A549 (cell line): ENCODE measurements at regions not wholly inside any gene's neighbourhood (a gene's known extent, or its start where the extent isn't known, plus 50 kb on each side); places are given as distances from the start of the nearest gene placed in this dataset.

Source experiments
- CEBPB ChIP-seq, 2 experiments: fragments of >200 bp in 1 of 2; sonication (Bioruptor Twin) in 1 of 2; formaldehyde crosslinking in 1 of 2; IDR thresholded peaks; 2 replicates each; pipeline ENCODE4 v1.6.1; 2012 to 2016
- EP300 ChIP-seq, 2 experiments: fragments of >200 bp; sonication (Bioruptor Twin); formaldehyde crosslinking; IDR thresholded peaks; 2 replicates in 1 of 2; 3 replicates in 1 of 2; pipeline ENCODE4 v1.6.1; 2016 to 2017
- HDAC2 ChIP-seq: fragments of 200-600 bp; sonication (generic); IDR thresholded peaks from 2 replicates; pipeline ENCODE4 v1.6.1; 2016
- JUNB ChIP-seq: fragments of >200 bp; sonication (Bioruptor Twin); formaldehyde crosslinking; IDR thresholded peaks from 2 replicates; pipeline ENCODE4 v1.6.1; 2016
- MYC ChIP-seq: IDR thresholded peaks from 2 replicates; pipeline ENCODE4 v1.6.1; 2012; ENCODE audit warnings: mild to moderate bottlenecking, inconsistent platforms, low read length, improper control_type of control experiment, borderline replicate concordance
- RAD21 ChIP-seq, 2 experiments: fragments of >200 bp in 1 of 2; sonication (Bioruptor Twin) in 1 of 2; formaldehyde crosslinking in 1 of 2; IDR thresholded peaks in 1 of 2; conservative IDR thresholded peaks in 1 of 2; 2 replicates in 1 of 2; 3 replicates in 1 of 2; pipeline ENCODE4 v1.6.1; 2012 to 2018; ENCODE audit warnings: inconsistent platforms in 1 of 2
- RARB ChIP-seq: fragments of 250-450 bp; sonication (Bioruptor Pico); IDR thresholded peaks from 2 replicates; pipeline ENCODE4 v1.8.0; 2021; ENCODE audit warnings: mild to moderate bottlenecking, moderate library complexity
- SMC3 ChIP-seq: fragments of >200 bp; sonication (Bioruptor Twin); formaldehyde crosslinking; IDR thresholded peaks from 3 replicates; pipeline ENCODE4 v1.6.1; 2018; ENCODE audit warnings: inconsistent platforms
- TP53 ChIP-seq: fragments of 250-450 bp; sonication (Bioruptor Pico); IDR thresholded peaks from 2 replicates; pipeline ENCODE4 v1.5.0; 2021; ENCODE audit warnings: mild to moderate bottlenecking, moderate library complexity
- TF ChIP-seq, protein P1 (sequence below): fragments of 150-350 bp; IDR thresholded peaks from 2 replicates; pipeline ENCODE4 v1.6.1; 2014; ENCODE audit warnings: low read depth, mild to moderate bottlenecking, low read length
- TF ChIP-seq, protein P2 (sequence below): fragments of >200 bp; sonication (Bioruptor Twin); formaldehyde crosslinking; IDR thresholded peaks from 3 replicates; pipeline ENCODE4 v1.5.1; 2016
- TF ChIP-seq, protein P3 (sequence below): fragments of 200-600 bp; sonication (generic); IDR thresholded peaks from 2 replicates; pipeline ENCODE4 v1.6.1; 2016; ENCODE audit warnings: antibody characterized with exemption, mild to moderate bottlenecking, moderate library complexity

DNA sequence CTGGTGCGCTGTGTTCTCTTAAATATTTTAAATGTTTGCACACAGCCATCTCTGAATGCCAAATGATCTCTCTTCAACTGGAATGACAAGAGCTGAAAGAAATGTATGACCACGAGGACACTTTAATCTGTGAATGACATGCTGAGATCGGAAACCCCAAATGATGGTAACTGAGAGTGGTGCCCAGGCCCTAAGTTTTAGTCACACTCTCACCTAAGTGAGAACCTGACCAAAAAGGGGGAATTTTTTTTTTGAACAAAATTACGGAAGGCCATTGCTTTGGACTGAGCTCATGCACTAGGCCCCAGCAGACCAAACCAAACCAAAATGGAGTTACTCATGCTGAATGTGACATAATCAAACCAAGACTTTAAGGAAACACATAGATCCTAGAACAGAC is 167.1 kb upstream of the TUT7 start:
- no peak for TF ChIP-seq SMC3
- TF ChIP-seq, protein P1, sequence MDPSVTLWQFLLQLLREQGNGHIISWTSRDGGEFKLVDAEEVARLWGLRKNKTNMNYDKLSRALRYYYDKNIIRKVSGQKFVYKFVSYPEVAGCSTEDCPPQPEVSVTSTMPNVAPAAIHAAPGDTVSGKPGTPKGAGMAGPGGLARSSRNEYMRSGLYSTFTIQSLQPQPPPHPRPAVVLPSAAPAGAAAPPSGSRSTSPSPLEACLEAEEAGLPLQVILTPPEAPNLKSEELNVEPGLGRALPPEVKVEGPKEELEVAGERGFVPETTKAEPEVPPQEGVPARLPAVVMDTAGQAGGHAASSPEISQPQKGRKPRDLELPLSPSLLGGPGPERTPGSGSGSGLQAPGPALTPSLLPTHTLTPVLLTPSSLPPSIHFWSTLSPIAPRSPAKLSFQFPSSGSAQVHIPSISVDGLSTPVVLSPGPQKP, result no peak
- TF ChIP-seq, protein P2, sequence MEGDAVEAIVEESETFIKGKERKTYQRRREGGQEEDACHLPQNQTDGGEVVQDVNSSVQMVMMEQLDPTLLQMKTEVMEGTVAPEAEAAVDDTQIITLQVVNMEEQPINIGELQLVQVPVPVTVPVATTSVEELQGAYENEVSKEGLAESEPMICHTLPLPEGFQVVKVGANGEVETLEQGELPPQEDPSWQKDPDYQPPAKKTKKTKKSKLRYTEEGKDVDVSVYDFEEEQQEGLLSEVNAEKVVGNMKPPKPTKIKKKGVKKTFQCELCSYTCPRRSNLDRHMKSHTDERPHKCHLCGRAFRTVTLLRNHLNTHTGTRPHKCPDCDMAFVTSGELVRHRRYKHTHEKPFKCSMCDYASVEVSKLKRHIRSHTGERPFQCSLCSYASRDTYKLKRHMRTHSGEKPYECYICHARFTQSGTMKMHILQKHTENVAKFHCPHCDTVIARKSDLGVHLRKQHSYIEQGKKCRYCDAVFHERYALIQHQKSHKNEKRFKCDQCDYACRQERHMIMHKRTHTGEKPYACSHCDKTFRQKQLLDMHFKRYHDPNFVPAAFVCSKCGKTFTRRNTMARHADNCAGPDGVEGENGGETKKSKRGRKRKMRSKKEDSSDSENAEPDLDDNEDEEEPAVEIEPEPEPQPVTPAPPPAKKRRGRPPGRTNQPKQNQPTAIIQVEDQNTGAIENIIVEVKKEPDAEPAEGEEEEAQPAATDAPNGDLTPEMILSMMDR, result no peak
- no peak for TF ChIP-seq EP300 (IDR thresholded peaks at IDR 0.05)
- TF ChIP-seq RAD21 (conservative IDR thresholded peaks at IDR 0.05 in 1 of 2, IDR thresholded peaks at IDR 0.05 in 1 of 2), result no peak
- no peak for TF ChIP-seq HDAC2
- TF ChIP-seq, protein P3, sequence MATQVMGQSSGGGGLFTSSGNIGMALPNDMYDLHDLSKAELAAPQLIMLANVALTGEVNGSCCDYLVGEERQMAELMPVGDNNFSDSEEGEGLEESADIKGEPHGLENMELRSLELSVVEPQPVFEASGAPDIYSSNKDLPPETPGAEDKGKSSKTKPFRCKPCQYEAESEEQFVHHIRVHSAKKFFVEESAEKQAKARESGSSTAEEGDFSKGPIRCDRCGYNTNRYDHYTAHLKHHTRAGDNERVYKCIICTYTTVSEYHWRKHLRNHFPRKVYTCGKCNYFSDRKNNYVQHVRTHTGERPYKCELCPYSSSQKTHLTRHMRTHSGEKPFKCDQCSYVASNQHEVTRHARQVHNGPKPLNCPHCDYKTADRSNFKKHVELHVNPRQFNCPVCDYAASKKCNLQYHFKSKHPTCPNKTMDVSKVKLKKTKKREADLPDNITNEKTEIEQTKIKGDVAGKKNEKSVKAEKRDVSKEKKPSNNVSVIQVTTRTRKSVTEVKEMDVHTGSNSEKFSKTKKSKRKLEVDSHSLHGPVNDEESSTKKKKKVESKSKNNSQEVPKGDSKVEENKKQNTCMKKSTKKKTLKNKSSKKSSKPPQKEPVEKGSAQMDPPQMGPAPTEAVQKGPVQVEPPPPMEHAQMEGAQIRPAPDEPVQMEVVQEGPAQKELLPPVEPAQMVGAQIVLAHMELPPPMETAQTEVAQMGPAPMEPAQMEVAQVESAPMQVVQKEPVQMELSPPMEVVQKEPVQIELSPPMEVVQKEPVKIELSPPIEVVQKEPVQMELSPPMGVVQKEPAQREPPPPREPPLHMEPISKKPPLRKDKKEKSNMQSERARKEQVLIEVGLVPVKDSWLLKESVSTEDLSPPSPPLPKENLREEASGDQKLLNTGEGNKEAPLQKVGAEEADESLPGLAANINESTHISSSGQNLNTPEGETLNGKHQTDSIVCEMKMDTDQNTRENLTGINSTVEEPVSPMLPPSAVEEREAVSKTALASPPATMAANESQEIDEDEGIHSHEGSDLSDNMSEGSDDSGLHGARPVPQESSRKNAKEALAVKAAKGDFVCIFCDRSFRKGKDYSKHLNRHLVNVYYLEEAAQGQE, result no peak
- TF ChIP-seq TP53 (CRISPR knock-in tag), result no peak
- TF ChIP-seq CEBPB (IDR thresholded peaks at IDR 0.05), result no peak
- no peak for TF ChIP-seq RARB
- TF ChIP-seq MYC, result no peak
- no peak for TF ChIP-seq JUNB
